Smooth muscle cell (in vitro differentiated cells): ENCODE measurements at regions not wholly inside any gene's neighbourhood (a gene's known extent, or its start where the extent isn't known, plus 50 kb on each side); places are given as distances from the start of the nearest gene placed in this dataset.

Source experiments
- DNase-seq: peaks from one replicate; lab custom pipeline; 2025; ENCODE audit not compliant: unreplicated experiment; lab: John Stamatoyannopoulos, UW
- H2AFZ ChIP-seq: fragments of 200-600 bp; sonication (generic); 2 replicates; pipeline ENCODE4 v1.6.0; 2016; ENCODE audit warnings: antibody characterized with exemption, low read depth, mild to moderate bottlenecking
- H3F3A ChIP-seq: fragments of 200-600 bp; sonication (generic); 2 replicates; pipeline ENCODE4 v1.6.0; 2017; ENCODE audit warnings: antibody characterized with exemption, low read depth
- H3K27ac ChIP-seq: fragments of 200-600 bp; sonication (generic); 2 replicates; pipeline ENCODE4 v1.5.1; 2016; ENCODE audit warnings: low read depth, mild to moderate bottlenecking
- H3K27me3 ChIP-seq: fragments of 200-600 bp; sonication (generic); 2 replicates; pipeline ENCODE4 v1.6.1; 2016; ENCODE audit warnings: low read depth, mild to moderate bottlenecking
- H3K36me3 ChIP-seq: fragments of 200-600 bp; sonication (generic); 2 replicates; pipeline ENCODE4 v1.5.1; 2016; ENCODE audit warnings: low read depth
- H3K4me1 ChIP-seq: fragments of 200-600 bp; sonication (generic); 2 replicates; pipeline ENCODE4 v1.5.1; 2016; ENCODE audit warnings: low read depth
- H3K4me2 ChIP-seq: fragments of 200-600 bp; sonication (generic); 2 replicates; pipeline ENCODE4 v1.6.0; 2016; ENCODE audit warnings: mild to moderate bottlenecking
- H3K4me3 ChIP-seq: fragments of 200-600 bp; sonication (generic); 2 replicates; pipeline ENCODE4 v1.5.1; 2016; ENCODE audit warnings: mild to moderate bottlenecking
- H3K79me2 ChIP-seq: fragments of 200-600 bp; sonication (generic); 2 replicates; pipeline ENCODE4 v1.6.0; 2016; ENCODE audit warnings: low read depth, mild to moderate bottlenecking
- H3K9ac ChIP-seq: fragments of 200-600 bp; sonication (generic); 2 replicates; pipeline ENCODE4 v1.6.0; 2016; ENCODE audit warnings: low read depth
- H3K9me3 ChIP-seq: fragments of 200-600 bp; sonication (generic); replicated peaks from 2 replicates; pipeline ENCODE4 v1.5.1; 2016; ENCODE audit warnings: low read depth
- H4K20me1 ChIP-seq: fragments of 200-600 bp; sonication (generic); 2 replicates; pipeline ENCODE4 v1.6.0; 2016; ENCODE audit warnings: low read depth
- CTCF ChIP-seq: fragments of 200-600 bp; sonication (generic); IDR thresholded peaks from 2 replicates; pipeline ENCODE4 v1.5.1; 2017; ENCODE audit warnings: borderline replicate concordance, mild to moderate bottlenecking, antibody characterized with exemption; ENCODE audit not compliant: insufficient read depth, poor library complexity, severe bottlenecking
- WGBS: methylation state at CpG from one replicate; pipeline ENCODE4 v1.1.7; 2016; ENCODE audit warnings: low lambda C conversion rate; 5-methylcytosine and 5-hydroxymethylcytosine counted together

GRCh38 chr17:13765701-13766100 lies 164.0 kb upstream of the HS3ST3A1 start:
- Histone ChIP-seq H4K20me1 (no peaks in the 10 kb centered on the region), H3K9me3 (peaks cover 4% of the 10 kb centered on the region), H3K27ac (peak overlapping the region; percentile 61), H3F3A (no peaks in the 10 kb centered on the region), H3K36me3 (no peaks in the 10 kb centered on the region), H3K4me2 (peak overlapping the region; percentile 22), H3K4me3 (no peak overlapping the region), H3K79me2 (no peaks in the 10 kb centered on the region), H3K4me1 (no peaks in the 10 kb centered on the region), H3K27me3 (peaks cover 8% of the 10 kb centered on the region), H3K9ac (no peak overlapping the region), H2AFZ (no peak overlapping the region)
- no peak for DNase-seq
- no peak for TF ChIP-seq CTCF
- WGBS: 61% methylated on average over 2 of the region's 2 CpGs

GRCh38 chr17:13770702-13771101 lies 169.0 kb upstream of the HS3ST3A1 start:
- Histone ChIP-seq H3K4me2 (no peak overlapping the region), H3K36me3 (no peaks in the 10 kb centered on the region), H4K20me1 (no peaks in the 10 kb centered on the region), H3F3A (no peaks in the 10 kb centered on the region), H3K27ac (no peak overlapping the region), H3K4me1 (no peaks in the 10 kb centered on the region), H2AFZ (no peak overlapping the region), H3K27me3 (peaks cover 8% of the 10 kb centered on the region), H3K9ac (no peak overlapping the region), H3K79me2 (no peaks in the 10 kb centered on the region), H3K9me3 (peaks cover 4% of the 10 kb centered on the region), H3K4me3 (no peak overlapping the region)
- DNase-seq: no peak
- 96% methylated on average over 3 of the region's 3 CpGs for WGBS
- TF ChIP-seq CTCF: no peak

- H2AFZ ChIP-seq: no peak overlapping the region
- no peaks in the 10 kb centered on the region for H3K36me3 ChIP-seq
- no peaks in the 10 kb centered on the region for H4K20me1 ChIP-seq
- H3K27ac ChIP-seq: peak overlapping the region; percentile 86
- no peaks in the 10 kb centered on the region for H3F3A ChIP-seq
- no peak overlapping the region for H3K4me2 ChIP-seq
- no peaks in the 10 kb centered on the region for H3K27me3 ChIP-seq
- H3K79me2 ChIP-seq: no peaks in the 10 kb centered on the region
- H3K9ac ChIP-seq: peak overlapping the region; percentile 63
- H3K4me1 ChIP-seq: peaks cover 5% of the 10 kb centered on the region
- H3K4me3 ChIP-seq: no peak overlapping the region
- no peak for DNase-seq
- no peak for TF ChIP-seq CTCF
- 56% methylated on average over 3 of the region's 3 CpGs for WGBS
- H3K9me3 ChIP-seq: no peaks in the 10 kb centered on the region
These were observed 173.7 kb upstream of the HS3ST3A1 start for GRCh38 chr17:13775450-13775849.

GRCh38 chr17:13776027-13776551 lies 174.4 kb upstream of the HS3ST3A1 start:
- no peak overlapping the region for H3K4me2 ChIP-seq
- no peak for TF ChIP-seq CTCF
- peak overlapping the region; percentile 86 for H3K27ac ChIP-seq
- no peak overlapping the region for H3K4me3 ChIP-seq
- no peaks in the 10 kb centered on the region for H3K27me3 ChIP-seq
- no peak for DNase-seq
- no peak overlapping the region for H2AFZ ChIP-seq
- H3K4me1 ChIP-seq: peaks cover 5% of the 10 kb centered on the region
- no peaks in the 10 kb centered on the region for H3K36me3 ChIP-seq
- peak overlapping the region; percentile 63 for H3K9ac ChIP-seq
- WGBS: 26% methylated on average over 7 of the region's 7 CpGs
- H4K20me1 ChIP-seq: no peaks in the 10 kb centered on the region
- no peaks in the 10 kb centered on the region for H3K79me2 ChIP-seq
- H3F3A ChIP-seq: no peaks in the 10 kb centered on the region
- no peaks in the 10 kb centered on the region for H3K9me3 ChIP-seq
